HCT116 (cell line): ENCODE measurements at regions not wholly inside any gene's neighbourhood (a gene's known extent, or its start where the extent isn't known, plus 50 kb on each side); places are given as distances from the start of the nearest gene placed in this dataset.

Experiments used
- CBX3 ChIP-seq: IDR thresholded peaks from 2 replicates; pipeline ENCODE4 v1.6.1; 2012; ENCODE audit warnings: low read depth
- EZH2 ChIP-seq: fragments of 200-600 bp; sonication (generic); IDR thresholded peaks from 2 replicates; pipeline ENCODE4 v1.6.1; 2017; ENCODE audit warnings: antibody characterized with exemption, mixed run types
- EZH2phosphoT487 ChIP-seq: fragments of 200-600 bp; IDR thresholded peaks from 2 replicates; pipeline ENCODE4 v1.6.1; 2018; ENCODE audit warnings: antibody characterized with exemption, borderline replicate concordance
- JUND ChIP-seq: IDR thresholded peaks from 2 replicates; pipeline ENCODE4 v1.6.1; 2012
- POLR2A ChIP-seq: IDR thresholded peaks from 2 replicates; pipeline ENCODE4 v1.7.0; 2011; ENCODE audit warnings: borderline replicate concordance; ENCODE audit not compliant: insufficient read depth, insufficient read length; ENCODE audit errors: extremely low read depth
- POLR2AphosphoS5 ChIP-seq: IDR thresholded peaks from 2 replicates; pipeline ENCODE4 v1.6.1; 2011; ENCODE audit warnings: mild to moderate bottlenecking, low read depth, low read length, moderate library complexity
- RAD21 ChIP-seq: IDR thresholded peaks from 2 replicates; pipeline ENCODE4 v1.6.1; 2012; ENCODE audit warnings: low read depth, mild to moderate bottlenecking
- SIN3A ChIP-seq: IDR thresholded peaks from 2 replicates; pipeline ENCODE4 v1.6.1; 2012; ENCODE audit warnings: low read depth
- YY1 ChIP-seq: IDR thresholded peaks from 2 replicates; pipeline ENCODE4 v1.6.1; 2011; ENCODE audit warnings: low read length, low read depth, moderate library complexity, mild to moderate bottlenecking; ENCODE audit not compliant: insufficient replicate concordance; ENCODE audit errors: extremely low read depth
- TF ChIP-seq, protein P1 (sequence below), 3 experiments: fragments of 200-600 bp in 1 of 3; sonication (generic) in 1 of 3; IDR thresholded peaks in 2 of 3; conservative IDR thresholded peaks in 1 of 3; 2 replicates each; pipeline ENCODE4 v1.5.1; 2012 to 2017; ENCODE audit warnings: low read depth in 2 of 3, low read length in 2 of 3, antibody characterized with exemption in 1 of 3, borderline replicate concordance in 1 of 3, control low read depth in 1 of 3, mild to moderate bottlenecking in 1 of 3, mixed read lengths in 1 of 3, mixed run types in 1 of 3, moderate library complexity in 1 of 3; ENCODE audit not compliant: insufficient read depth in 1 of 3

DNA sequence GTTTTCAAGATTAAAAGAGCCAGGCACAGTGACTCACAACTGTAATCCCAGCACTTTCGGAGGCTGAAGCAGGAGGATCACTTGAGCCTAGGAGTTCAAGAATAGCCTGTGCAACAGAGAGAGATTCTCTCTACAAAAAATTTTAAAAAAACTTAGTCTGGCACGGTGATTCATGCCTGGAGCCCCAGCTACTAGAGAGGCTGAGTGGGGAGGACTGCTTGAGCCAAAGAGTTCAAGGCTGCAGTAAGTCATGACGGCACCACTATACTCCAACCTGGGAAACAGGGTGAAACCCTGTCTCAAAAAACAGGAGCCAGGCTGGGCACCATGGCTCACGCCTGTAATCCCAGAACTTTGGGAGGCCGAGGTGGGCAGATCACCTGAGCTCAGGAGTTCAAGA is 86.6 kb upstream of the KCTD7 start:
- TF ChIP-seq, protein P1, sequence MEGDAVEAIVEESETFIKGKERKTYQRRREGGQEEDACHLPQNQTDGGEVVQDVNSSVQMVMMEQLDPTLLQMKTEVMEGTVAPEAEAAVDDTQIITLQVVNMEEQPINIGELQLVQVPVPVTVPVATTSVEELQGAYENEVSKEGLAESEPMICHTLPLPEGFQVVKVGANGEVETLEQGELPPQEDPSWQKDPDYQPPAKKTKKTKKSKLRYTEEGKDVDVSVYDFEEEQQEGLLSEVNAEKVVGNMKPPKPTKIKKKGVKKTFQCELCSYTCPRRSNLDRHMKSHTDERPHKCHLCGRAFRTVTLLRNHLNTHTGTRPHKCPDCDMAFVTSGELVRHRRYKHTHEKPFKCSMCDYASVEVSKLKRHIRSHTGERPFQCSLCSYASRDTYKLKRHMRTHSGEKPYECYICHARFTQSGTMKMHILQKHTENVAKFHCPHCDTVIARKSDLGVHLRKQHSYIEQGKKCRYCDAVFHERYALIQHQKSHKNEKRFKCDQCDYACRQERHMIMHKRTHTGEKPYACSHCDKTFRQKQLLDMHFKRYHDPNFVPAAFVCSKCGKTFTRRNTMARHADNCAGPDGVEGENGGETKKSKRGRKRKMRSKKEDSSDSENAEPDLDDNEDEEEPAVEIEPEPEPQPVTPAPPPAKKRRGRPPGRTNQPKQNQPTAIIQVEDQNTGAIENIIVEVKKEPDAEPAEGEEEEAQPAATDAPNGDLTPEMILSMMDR (IDR thresholded peaks at IDR 0.05 in 2 of 3, conservative IDR thresholded peaks at IDR 0.05 in 1 of 3; ENCODE audit: borderline replicate concordance in 1 of 3, insufficient read depth in 1 of 3, low read depth in 2 of 3, low read length in 2 of 3): no peak
- TF ChIP-seq SIN3A (no peak), EZH2 (no peak), YY1 (no peak), POLR2AphosphoS5 (no peak), POLR2A (no peak), CBX3 (no peak), EZH2phosphoT487 (no peak), JUND (no peak), RAD21 (no peak)
